Heart left ventricle (tissue), 13 donors: ENCODE measurements at regions not wholly inside any gene's neighbourhood (a gene's known extent, or its start where the extent isn't known, plus 50 kb on each side); places are given as distances from the start of the nearest gene placed in this dataset.

ENCODE experiments used
- POLR2A ChIP-seq, 2 donors: fragments of 450-650 bp; IDR thresholded peaks; one replicate each; pipeline ENCODE4 v1.6.1; 2017; ENCODE audit warnings: antibody characterized with exemption in 2 of 2, mild to moderate bottlenecking in 2 of 2, moderate library complexity in 2 of 2
- TF ChIP-seq, protein P1 (sequence below), 12 donors: fragments of 200-600 bp; sonication (generic) in 4 of 12; IDR thresholded peaks; one replicate each; pipeline versions ENCODE4 v1.5.0 to v1.8.0; 2018 to 2022; ENCODE audit warnings: antibody characterized with exemption in 12 of 12, mild to moderate bottlenecking in 5 of 12
- donor health status: ischemic (EF 13 %, LVEDD 7.1; RV severe dilation, severe dysfunction).
- donor health status: DM: no; HTN: yes; CAD: no.
- donor health status: DM: no; HTN: no; CAD: no.
- donor health status: ischemic (EF 25% LVEDD 6.9; RV normal size, moderate dysfunction).
- donor health status: ischemic (EF 25% LVEDD 5.7; RV mildly dilated, moderate dysfunction).
- donor health status: ischemic (EF 35%, LVEDD 5.7; RV mildly dilated, moderate dysfunction).
- donor health status: nonischemic (EF 11% LVEDD 7.7; RV severe dilation, severe dysfunction).
- donor health status: DM: yes; HTN: yes; CAD: no.
- donor health status: PGD.
- donor health status: ischemic (EF 29% LVEDD 5.4; RV normal size, mild dysfunction).
- donor health status: nonischemic (EF 23%, LVEDD 6.1; RV moderate dilation, normal function).

DNA sequence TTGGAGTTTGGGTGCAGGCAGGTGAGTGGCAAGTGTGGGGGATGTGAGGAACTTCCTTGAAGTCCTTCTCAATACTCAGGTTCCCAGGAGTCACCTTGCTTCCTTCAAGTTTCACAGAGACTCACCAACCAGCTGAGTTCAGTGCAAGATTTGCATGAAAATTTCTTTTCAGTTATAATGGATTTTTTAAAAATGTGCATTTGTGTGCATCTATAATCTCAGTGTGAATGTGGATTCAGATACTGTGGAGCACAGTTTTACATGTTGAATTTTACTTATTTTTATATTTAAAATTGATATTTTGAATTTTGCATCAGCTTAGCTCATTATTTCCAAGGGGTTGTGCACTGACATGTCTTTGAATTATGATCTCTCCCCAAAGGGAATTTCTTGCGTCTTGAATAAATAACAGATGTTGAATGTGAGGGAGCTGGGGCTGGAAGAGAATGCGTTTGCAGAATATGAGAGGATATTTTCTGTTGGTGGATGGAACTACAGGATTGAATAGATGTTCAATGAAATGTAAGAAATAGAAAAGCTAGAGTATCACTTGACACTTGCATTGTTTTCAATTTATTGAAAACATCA, 184.3 kb downstream of the RPRM start:
- TF ChIP-seq, protein P1, sequence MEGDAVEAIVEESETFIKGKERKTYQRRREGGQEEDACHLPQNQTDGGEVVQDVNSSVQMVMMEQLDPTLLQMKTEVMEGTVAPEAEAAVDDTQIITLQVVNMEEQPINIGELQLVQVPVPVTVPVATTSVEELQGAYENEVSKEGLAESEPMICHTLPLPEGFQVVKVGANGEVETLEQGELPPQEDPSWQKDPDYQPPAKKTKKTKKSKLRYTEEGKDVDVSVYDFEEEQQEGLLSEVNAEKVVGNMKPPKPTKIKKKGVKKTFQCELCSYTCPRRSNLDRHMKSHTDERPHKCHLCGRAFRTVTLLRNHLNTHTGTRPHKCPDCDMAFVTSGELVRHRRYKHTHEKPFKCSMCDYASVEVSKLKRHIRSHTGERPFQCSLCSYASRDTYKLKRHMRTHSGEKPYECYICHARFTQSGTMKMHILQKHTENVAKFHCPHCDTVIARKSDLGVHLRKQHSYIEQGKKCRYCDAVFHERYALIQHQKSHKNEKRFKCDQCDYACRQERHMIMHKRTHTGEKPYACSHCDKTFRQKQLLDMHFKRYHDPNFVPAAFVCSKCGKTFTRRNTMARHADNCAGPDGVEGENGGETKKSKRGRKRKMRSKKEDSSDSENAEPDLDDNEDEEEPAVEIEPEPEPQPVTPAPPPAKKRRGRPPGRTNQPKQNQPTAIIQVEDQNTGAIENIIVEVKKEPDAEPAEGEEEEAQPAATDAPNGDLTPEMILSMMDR (IDR thresholded peaks at IDR 0.05), result no peak
- no peak for TF ChIP-seq POLR2A (IDR thresholded peaks at IDR 0.05)
